ENCODE measurements at regions not wholly inside any gene's neighbourhood (a gene's known extent, or its start where the extent isn't known, plus 50 kb on each side); places are given as distances from the start of the nearest gene placed in this dataset.

- TF ChIP-seq SSRP1 (CRISPR knock-in tag; IDR thresholded peaks at IDR 0.05) (no peak), ZNF766 (CRISPR knock-in tag; IDR thresholded peaks at IDR 0.05; ENCODE audit: borderline replicate concordance) (no peak), RFX1 (IDR thresholded peaks at IDR 0.05) (no peak), EP300 (IDR thresholded peaks at IDR 0.05; ENCODE audit: low read depth in 2 of 2, low read length in 2 of 2) (no peak), EP300 (CRISPR knock-in tag; IDR thresholded peaks at IDR 0.05; ENCODE audit: borderline replicate concordance) (no peak), ZNF101 (CRISPR knock-in tag; IDR thresholded peaks at IDR 0.05; ENCODE audit: borderline replicate concordance, low read depth) (no peak), ZBTB46 (CRISPR knock-in tag; IDR thresholded peaks at IDR 0.05; ENCODE audit: borderline replicate concordance) (no peak), POLR2A (IDR thresholded peaks at IDR 0.05; ENCODE audit: insufficient read depth in 1 of 2, low read depth in 2 of 2, low read length in 2 of 2) (no peak), ZNF224 (CRISPR knock-in tag; IDR thresholded peaks at IDR 0.05) (no peak), POLR2AphosphoS5 (IDR thresholded peaks at IDR 0.05; ENCODE audit: low read depth, low read length) (no peak)
Observed at GRCh38 chr16:26267641-26268040, 575.9 kb downstream of the HS3ST4 start.

Data from HepG2 (cell line).